Breast epithelium (tissue), 4 donors: ENCODE measurements at regions not wholly inside any gene's neighbourhood (a gene's known extent, or its start where the extent isn't known, plus 50 kb on each side); places are given as distances from the start of the nearest gene placed in this dataset.
A peak's percentile ranks its signal among the peaks of the same experiment; 100 is the strongest.

Experiments
- DNase-seq, 2 donors: peaks; one replicate each; pipeline ENCODE4 v3.0.0-alpha.2; 2019; ENCODE audit warnings: low spot score in 2 of 2
- H3K27ac ChIP-seq, 2 donors: fragments of 200-600 bp; sonication (generic) in 1 of 2; one replicate each; pipeline ENCODE4 v1.5.1; 2016 to 2019; ENCODE audit warnings: mild to moderate bottlenecking in 1 of 2
- H3K27me3 ChIP-seq, 2 donors: fragments of 200-600 bp; sonication (generic) in 1 of 2; one replicate each; pipeline versions ENCODE4 v1.5.1 to v1.6.0; 2017 to 2019; ENCODE audit warnings: control low read depth in 1 of 2, mild to moderate bottlenecking in 1 of 2
- H3K36me3 ChIP-seq: fragments of 200-600 bp; one replicate; pipeline ENCODE4 v1.5.1; 2019
- H3K4me1 ChIP-seq, 2 donors: fragments of 200-600 bp; sonication (generic); one replicate each; pipeline ENCODE4 v1.5.1; 2016 to 2019; ENCODE audit warnings: control low read depth in 1 of 2
- H3K4me3 ChIP-seq, 3 donors: fragments of 200-600 bp; sonication (generic); 1 replicate in 2 of 3; 2 replicates in 1 of 3; pipeline ENCODE4 v1.5.1; 2016 to 2019; ENCODE audit warnings: mild to moderate bottlenecking in 3 of 3, moderate library complexity in 2 of 3
- H3K9me3 ChIP-seq, 2 donors: fragments of 200-600 bp; sonication (generic) in 1 of 2; one replicate each; pipeline ENCODE4 v1.5.1; 2016 to 2019; ENCODE audit warnings: control low read depth in 1 of 2
- POLR2A ChIP-seq: fragments of 450-650 bp; IDR thresholded peaks from one replicate; pipeline ENCODE4 v1.6.1; 2016; ENCODE audit warnings: antibody characterized with exemption, mild to moderate bottlenecking, moderate library complexity
- POLR2AphosphoS5 ChIP-seq, 3 donors: sonication (generic); formaldehyde crosslinking; IDR thresholded peaks; one replicate each; pipeline ENCODE4 v1.6.1; 2017; ENCODE audit warnings: antibody characterized with exemption in 3 of 3
- intact Hi-C: fragments of 100-400 bp; cut with DNase I; formaldehyde crosslinking; loops from one replicate; pipeline ENCODE4 v1.15.1; 2023; ENCODE audit warnings: low total_unique reads
- TF ChIP-seq, protein P1 (sequence below), 3 donors: fragments of 450-650 bp; IDR thresholded peaks; one replicate each; pipeline ENCODE4 v1.5.1; 2016 to 2017; ENCODE audit warnings: antibody characterized with exemption in 3 of 3, mild to moderate bottlenecking in 3 of 3, moderate library complexity in 3 of 3

DNA sequence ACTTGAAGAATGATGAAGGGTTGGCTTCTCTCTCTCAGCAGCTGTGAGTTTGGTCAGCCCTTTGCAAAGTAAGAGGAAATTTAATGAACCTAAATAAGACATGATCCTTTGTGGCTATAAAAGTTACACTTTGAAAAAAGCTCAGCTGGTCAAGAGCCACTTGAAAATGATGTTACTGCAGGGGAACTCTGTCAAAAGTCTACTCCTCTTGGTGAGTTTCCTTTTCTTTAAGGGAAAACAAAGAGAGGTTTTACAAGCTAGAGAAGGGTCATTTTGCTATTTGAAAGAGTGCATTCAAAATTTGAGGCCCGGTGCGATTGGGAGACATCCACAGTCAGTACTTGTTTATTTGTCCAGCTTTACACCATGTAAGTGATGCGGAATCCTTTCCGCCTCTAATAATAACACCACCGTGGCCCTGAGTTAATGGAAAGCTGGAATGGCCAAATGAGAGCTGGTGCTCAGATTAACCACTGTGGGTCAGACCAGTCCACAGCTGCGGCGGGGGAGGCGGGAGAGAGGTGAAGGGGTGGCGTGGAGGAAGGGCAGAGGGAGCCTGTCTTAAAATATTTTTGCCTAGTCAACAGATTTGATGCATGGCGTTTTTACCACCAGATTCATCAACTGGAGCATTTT, 404.0 kb downstream of the TLE4 start:
- DNase-seq = no peak
- intact Hi-C loops = no loop called here
- Histone ChIP-seq H3K4me3 (no peak overlapping the region), H3K9me3 (no peaks in the 10 kb centered on the region), H3K27ac (no peak overlapping the region), H3K27me3 (no peaks in the 10 kb centered on the region), H3K4me1 (no peaks in the 10 kb centered on the region), H3K36me3 (no peaks in the 10 kb centered on the region)
- no peak for TF ChIP-seq POLR2AphosphoS5 (IDR thresholded peaks at IDR 0.05)
- no peak for TF ChIP-seq POLR2A
- TF ChIP-seq, protein P1, sequence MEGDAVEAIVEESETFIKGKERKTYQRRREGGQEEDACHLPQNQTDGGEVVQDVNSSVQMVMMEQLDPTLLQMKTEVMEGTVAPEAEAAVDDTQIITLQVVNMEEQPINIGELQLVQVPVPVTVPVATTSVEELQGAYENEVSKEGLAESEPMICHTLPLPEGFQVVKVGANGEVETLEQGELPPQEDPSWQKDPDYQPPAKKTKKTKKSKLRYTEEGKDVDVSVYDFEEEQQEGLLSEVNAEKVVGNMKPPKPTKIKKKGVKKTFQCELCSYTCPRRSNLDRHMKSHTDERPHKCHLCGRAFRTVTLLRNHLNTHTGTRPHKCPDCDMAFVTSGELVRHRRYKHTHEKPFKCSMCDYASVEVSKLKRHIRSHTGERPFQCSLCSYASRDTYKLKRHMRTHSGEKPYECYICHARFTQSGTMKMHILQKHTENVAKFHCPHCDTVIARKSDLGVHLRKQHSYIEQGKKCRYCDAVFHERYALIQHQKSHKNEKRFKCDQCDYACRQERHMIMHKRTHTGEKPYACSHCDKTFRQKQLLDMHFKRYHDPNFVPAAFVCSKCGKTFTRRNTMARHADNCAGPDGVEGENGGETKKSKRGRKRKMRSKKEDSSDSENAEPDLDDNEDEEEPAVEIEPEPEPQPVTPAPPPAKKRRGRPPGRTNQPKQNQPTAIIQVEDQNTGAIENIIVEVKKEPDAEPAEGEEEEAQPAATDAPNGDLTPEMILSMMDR (IDR thresholded peaks at IDR 0.05) = no peak

DNA sequence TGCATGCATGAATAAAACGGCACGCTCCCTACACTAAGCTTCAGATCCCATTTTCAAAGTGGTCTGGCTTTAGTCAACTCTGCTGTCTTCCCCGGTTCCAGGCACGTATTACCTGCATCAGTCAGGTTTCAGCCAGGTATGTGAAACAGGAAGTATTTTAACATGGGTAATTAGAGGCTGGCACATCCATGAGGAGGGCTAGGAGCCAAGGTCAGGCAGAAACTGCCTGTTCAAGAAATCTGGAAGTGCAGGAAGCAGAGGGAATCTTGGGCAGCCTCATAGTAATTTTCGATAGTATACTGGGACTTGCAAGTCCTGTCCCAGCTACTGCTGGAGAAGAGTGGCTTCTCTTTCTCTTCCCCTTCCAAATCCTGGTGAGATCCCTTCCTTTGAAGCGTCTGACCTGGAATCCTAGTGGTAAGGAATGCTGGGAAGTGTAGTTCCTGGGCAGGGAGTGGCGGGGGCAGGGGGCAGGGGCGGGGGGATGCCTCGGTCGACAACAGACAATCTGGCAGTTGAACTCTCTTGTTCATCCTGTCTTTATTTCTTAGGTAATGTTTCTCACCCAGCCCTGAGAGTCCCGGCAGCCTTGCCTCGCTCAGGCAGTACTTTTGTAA, 403.1 kb downstream of the TLE4 start:
- no peaks in the 10 kb centered on the region for H3K27me3 ChIP-seq
- DNase-seq = peak in 1 of 2 donors; percentile 36
- TF ChIP-seq POLR2A (no peak), POLR2AphosphoS5 (IDR thresholded peaks at IDR 0.05) (no peak)
- TF ChIP-seq, protein P1 (IDR thresholded peaks at IDR 0.05) = no peak
- no peaks in the 10 kb centered on the region for H3K36me3 ChIP-seq
- no peaks in the 10 kb centered on the region for H3K9me3 ChIP-seq
- H3K4me3 ChIP-seq = no peak overlapping the region
- H3K4me1 ChIP-seq = no peaks in the 10 kb centered on the region
- no peak overlapping the region for H3K27ac ChIP-seq
- intact Hi-C loops = no loop called here

DNA sequence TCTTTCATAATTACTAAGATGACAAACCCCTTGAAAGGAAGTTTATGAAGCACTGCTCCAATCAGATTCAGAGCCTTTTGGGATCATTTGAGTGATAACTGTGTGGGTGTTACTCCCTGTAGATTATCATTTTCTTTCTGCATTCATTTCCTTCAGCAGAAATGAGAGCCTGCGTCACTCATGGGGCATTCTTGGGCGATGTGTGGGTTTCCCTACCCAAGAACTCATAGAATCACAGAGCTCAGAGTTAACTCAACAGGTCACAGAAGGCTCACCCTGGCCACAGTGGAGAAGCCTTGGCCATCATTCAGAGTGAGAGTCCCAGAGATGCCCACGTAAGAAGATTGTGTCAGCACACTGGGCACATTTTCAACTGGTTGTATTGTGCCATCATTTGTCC, 401.9 kb downstream of the TLE4 start:
- H3K4me3 ChIP-seq = no peak overlapping the region
- H3K27me3 ChIP-seq = no peaks in the 10 kb centered on the region
- no peak for DNase-seq
- intact Hi-C loops = no loop called here
- no peak overlapping the region for H3K27ac ChIP-seq
- TF ChIP-seq, protein P1 (IDR thresholded peaks at IDR 0.05) = no peak
- no peak for TF ChIP-seq POLR2AphosphoS5 (IDR thresholded peaks at IDR 0.05)
- no peak for TF ChIP-seq POLR2A
- no peaks in the 10 kb centered on the region for H3K36me3 ChIP-seq
- H3K4me1 ChIP-seq = no peaks in the 10 kb centered on the region
- H3K9me3 ChIP-seq = no peaks in the 10 kb centered on the region

DNA sequence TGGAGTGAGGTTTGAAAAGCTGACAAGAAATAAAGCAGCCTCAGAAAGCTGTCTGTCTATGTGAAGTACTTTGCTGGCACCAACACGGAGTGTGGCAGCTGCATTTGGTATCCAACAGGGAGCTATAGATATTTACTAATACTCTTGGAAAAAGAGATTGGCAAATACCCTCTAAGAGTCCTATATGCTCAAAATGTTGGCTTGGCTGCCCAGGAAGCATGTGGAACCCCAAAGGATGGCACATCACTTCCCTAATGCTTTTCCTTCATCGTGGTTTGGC, 398.3 kb downstream of the TLE4 start:
- Histone ChIP-seq H3K4me1 (no peaks in the 10 kb centered on the region), H3K27me3 (no peaks in the 10 kb centered on the region), H3K9me3 (no peaks in the 10 kb centered on the region), H3K36me3 (no peaks in the 10 kb centered on the region), H3K27ac (no peak overlapping the region), H3K4me3 (no peak overlapping the region)
- no peak for DNase-seq
- TF ChIP-seq, protein P1 (IDR thresholded peaks at IDR 0.05) = no peak
- TF ChIP-seq POLR2AphosphoS5 (IDR thresholded peaks at IDR 0.05) = no peak
- TF ChIP-seq POLR2A = no peak
- intact Hi-C loops = loop anchor here (2.0 kb wide), 1 partner anchor 19 kb away; no protein-coding TSS in a partner anchor

DNA sequence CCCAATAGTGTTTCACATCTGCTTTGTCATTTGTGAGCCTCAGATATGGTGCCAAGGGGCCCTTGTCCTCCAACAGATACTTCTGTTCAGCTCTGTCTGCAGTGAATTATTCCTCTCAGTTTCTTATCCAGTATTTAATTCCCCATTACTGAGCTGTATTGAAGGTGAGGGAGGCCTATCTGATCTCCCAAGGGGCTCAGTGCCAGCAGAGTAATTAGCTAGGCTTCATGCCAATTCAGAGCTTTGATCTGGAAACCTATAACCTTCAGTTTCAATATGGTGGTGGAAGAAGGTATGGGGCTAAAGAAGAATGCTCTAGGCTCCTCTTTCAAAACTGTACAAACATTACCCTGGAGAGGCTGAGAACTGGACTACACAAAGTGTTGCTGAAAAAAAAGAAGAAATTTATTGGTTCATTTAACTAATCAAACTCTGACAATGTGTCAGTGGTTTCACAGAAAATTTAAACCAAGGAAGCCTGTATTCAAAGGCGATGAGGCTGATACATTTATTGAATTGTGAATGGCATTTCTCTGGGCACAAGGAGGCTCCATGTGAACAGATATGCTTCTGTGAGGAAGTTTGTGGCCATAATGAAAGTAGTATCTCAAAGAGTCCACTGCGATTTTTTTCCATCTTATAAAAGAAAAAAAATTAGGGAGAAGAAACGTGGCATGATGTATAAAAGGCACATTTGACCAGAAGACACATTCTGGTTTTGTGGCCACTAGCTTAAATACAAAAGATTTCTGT, 397.8 kb downstream of the TLE4 start:
- TF ChIP-seq, protein P1 (IDR thresholded peaks at IDR 0.05) = no peak
- TF ChIP-seq POLR2AphosphoS5 (IDR thresholded peaks at IDR 0.05) (no peak), POLR2A (no peak)
- intact Hi-C loops = loop anchor here (2.0 kb wide), 1 partner anchor 19 kb away; no protein-coding TSS in a partner anchor
- Histone ChIP-seq H3K27ac (no peak overlapping the region), H3K36me3 (no peaks in the 10 kb centered on the region), H3K4me1 (no peaks in the 10 kb centered on the region), H3K4me3 (no peak overlapping the region), H3K27me3 (no peaks in the 10 kb centered on the region), H3K9me3 (no peaks in the 10 kb centered on the region)
- DNase-seq = no peak
